ENCODE measurements at regions not wholly inside any gene's neighbourhood (a gene's known extent, or its start where the extent isn't known, plus 50 kb on each side); places are given as distances from the start of the nearest gene placed in this dataset.

DNA sequence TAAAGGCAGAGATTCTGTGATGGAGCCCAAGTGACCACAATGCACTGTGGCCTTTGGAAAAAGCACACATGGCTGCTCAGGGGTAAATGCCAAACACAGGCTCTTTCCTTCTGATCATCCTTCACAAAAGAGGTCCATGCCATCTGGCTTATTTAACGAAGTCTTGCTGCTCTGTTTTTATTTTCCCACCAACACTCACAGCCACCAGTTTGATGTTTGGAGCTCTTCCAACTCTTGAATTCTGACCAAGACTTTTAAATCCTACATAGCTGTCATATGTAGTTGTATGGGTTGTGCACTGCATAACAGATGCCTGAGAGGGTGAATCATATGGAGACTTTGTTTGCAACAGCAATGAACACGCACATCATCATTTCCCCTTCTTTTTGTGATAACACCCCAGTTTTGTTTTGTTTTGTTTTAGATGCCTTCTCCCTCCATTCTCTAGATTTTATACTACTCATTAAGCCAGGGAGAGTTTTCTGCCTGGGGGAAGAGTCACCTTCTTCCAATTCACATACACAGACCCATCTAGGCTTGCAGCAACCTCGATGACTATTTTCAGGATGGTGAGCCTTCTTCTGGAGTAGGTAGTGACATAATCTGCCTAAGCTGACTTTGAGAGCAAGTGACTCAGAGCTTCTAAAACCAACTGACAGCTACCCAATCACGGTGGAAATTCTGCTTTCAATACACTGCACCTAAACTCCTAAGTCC, 145.2 kb upstream of the WSCD2 start:
- no peak for DNase-seq

DNA sequence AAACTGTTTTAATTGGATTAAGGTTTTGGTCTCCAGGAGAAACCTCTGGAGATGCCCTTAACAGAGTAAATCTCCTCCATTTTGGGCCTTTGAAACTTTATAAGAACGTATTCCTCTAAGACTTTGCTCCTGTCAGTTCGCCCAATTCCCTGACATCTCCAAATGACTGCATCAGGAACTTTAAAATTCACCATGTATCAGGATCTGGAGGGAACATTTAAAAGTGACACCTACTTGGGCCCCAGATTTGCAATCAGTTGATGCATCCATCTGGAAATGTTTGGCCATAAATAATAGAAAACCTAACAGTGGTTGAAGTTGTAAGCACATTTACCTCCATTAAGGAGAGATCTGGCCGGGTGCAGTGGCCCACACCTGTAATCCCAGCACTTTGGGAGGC, 144.1 kb upstream of the WSCD2 start:
- DNase-seq, result no peak

- no peak for DNase-seq
These were observed 142.9 kb upstream of the WSCD2 start for GRCh38 chr12:107986183-107986582.

DNA sequence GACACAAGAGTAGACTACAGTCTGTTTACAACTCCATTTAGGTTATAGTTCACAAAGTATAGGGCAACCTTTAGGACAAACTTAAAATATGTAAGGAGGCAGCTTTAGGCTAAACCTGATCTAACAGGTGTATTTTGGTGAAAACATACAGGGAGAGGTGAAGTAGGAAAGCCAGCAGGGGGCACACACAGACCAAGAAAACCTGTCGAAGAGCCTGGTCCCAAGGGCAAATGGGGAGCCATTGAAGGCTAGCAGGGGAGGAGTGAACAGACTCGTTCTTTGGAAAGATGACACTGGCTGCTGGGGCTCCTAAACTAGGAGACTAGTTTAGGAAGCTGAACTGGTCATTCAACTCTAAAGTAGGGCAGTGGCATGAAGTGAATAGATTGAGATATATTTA, 138.8 kb upstream of the WSCD2 start:
- peak; percentile 29 for DNase-seq

GRCh38 chr12:107992029-107992428, 137.1 kb upstream of the WSCD2 start:
- DNase-seq, result no peak

DNA sequence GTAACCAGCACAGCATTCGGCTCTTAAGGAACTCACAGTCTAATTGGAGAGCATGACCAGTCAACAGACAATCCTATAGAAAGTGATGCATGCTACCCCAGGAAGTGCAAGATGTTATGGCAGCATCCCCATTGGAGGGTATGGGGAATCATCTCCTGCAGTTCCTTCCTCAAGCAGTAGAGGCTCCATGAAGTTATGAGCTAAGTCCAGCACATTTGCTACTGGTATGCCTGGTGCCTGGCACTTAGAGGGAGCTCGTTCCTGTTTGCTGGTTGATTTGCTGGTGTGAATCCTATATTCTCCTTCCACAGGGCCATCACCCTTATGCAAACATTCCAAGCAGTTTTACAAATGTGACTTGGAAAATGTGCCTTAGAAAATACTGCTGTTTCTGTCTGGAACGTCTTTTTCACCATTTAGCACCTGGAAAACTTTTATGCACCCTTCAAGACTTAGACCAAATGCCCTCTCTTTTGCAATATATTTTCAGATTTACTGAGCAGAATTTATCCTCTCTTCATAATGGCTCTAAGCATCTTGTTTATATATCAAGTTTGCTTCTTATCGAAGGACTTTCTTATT, 136.1 kb upstream of the WSCD2 start:
- DNase-seq, result peak; percentile 61

GRCh38 chr12:107998863-107999262, 130.2 kb upstream of the WSCD2 start:
- DNase-seq, result no peak

DNA sequence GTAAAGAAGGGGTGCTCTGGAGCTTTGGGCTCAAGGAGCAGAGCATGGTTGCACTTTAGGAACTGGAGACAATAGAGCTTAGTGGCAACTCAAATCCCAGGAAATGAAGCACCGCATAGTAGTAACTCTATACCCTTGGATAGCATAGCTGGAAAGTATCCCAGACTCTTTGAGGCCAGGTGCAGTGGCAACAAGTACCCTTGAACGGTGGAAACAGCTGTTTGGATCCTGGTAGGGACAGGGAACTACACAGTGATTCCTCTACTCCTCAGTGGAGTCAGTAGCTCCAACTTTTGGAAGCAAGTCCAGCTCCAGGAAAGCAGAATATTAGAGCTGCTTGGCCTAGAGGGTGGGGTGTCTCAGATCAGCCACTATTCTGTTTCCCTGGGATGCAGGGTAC, 129.0 kb upstream of the WSCD2 start:
- DNase-seq, result no peak

DNA sequence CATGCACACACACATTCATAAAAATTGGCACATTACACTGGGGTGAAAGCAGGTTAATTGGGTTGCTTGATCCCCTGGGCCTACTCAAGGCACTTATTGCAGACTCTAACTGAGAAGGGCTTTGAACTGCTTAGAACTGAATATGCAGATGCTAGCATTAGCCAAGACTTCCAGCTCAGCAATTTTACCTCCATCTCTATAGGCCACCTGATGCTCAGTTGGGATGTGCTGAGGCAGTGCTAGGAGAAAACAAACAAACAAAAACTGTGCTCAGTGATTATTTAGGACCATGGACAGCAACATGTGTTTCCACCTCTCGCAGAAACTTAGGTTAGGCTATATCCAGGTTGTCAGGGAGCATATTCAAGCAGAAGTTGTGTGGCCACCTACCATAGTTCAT, 124.8 kb upstream of the WSCD2 start:
- no peak for DNase-seq

DNA sequence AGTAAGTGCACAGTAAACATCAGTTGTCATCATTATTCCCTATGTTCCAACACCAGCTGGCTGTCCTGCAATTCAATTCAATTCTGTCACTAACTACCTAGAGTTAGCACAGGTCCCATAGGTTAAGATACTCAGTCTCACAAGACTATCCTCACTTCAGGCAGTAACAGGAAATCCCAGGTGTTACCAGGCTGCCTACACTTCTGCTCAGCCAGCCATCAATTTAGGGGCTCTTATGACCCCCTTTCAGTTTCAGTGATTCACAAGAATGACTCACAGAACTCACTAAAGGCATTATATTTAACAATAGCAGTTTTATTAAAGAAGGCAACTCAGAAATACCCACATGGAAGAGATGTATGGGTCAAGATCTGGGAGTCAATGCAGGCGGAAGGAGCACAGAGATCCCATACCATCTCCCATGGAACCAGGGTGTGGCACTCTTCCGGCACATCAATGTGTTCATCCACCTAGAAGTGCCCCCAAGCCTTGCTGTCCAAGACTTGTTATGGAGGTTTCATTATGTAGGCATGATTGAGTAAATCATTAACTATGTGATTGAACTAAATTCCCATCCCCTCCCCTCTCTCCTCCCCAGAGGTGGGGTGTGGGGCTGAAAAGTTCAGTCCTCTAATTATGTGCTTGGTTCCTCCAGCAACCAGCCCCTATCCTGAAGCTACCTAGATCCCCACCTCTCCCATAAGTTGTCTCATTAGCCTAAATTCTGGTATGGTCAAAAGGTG, 120.8 kb upstream of the WSCD2 start:
- no peak for DNase-seq

DNA sequence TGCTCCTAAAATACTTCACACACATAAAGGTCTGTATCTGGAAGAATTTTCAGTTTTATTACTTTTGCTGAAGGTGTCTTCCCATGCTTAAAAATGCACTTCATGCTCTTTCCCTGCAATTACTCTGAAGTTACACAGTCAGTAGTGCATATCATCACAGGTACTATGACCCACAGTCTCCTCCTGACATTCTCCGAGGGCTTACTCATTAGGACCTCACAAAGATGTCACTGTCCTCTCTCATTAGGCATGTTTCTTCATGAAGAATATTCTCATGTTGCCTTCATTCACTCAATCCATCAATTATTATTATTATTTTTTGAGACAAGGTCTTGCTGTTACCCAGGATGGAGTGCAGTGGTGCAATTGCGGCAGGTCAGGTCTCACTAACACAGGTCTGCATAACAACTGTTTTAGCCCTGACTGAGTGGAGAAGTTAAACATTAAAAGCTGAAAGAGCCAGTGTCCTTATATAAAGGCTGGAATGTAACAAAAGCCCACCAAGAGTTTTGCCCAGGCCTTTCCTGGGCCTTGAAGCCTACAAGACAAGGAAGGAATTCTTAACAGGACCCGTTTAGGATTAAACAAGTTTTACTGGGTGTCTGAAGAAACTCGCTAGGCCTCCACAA, 119.5 kb upstream of the WSCD2 start:
- no peak for DNase-seq

- DNase-seq, result no peak
These were observed 113.0 kb upstream of the WSCD2 start for GRCh38 chr12:108016022-108016564.

DNA sequence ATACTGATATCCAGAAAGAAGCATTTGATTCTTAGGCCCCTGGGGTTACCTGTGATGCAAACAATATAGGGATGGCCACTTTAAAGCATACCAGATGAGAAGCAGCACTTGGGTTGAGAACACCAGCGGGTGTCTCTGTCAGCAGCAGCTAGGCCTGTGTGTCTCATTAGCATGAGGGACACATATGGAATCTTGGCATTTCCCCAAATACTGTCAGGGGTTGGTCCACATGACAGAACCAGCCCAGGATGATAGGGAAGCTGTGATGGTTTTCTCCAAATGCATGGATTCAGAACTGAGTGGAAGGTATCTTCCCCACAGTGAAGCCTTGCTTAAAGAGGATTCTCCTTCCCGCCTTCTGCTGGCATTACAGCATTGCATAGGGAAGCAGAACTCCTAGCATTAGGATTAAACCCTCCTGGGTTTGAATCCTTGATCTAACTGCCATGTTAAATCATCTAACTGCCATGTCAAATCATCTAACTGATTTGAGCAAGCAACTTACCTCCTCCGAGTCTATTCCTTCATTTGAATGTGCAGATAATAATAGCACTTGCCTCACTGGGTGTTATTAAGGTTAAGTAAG, 111.5 kb upstream of the WSCD2 start:
- DNase-seq, result no peak

DNA sequence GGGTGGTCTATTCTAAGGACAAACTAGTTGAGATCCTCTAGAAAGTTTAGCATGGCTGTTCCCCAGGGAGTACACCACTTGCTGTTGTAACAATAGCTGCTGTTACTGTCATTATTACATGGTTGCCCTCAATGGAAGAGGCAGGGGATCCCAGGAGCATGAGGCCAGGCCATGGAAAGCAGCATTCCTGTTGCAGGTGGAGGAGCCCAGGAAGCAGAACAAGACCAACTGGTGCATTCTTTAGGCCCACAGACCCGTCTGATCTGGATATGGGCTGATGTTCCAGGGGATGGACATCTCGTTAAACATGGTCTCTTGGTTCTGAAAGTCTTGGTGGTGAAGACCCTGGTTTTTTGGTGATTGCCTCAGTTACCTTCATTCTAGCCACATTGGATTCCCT, 109.2 kb upstream of the WSCD2 start:
- DNase-seq, result no peak

GRCh38 chr12:108021141-108021540, 107.9 kb upstream of the WSCD2 start:
- no peak for DNase-seq

- DNase-seq, result no peak
These were observed 107.1 kb upstream of the WSCD2 start for GRCh38 chr12:108021949-108022522.

DNA sequence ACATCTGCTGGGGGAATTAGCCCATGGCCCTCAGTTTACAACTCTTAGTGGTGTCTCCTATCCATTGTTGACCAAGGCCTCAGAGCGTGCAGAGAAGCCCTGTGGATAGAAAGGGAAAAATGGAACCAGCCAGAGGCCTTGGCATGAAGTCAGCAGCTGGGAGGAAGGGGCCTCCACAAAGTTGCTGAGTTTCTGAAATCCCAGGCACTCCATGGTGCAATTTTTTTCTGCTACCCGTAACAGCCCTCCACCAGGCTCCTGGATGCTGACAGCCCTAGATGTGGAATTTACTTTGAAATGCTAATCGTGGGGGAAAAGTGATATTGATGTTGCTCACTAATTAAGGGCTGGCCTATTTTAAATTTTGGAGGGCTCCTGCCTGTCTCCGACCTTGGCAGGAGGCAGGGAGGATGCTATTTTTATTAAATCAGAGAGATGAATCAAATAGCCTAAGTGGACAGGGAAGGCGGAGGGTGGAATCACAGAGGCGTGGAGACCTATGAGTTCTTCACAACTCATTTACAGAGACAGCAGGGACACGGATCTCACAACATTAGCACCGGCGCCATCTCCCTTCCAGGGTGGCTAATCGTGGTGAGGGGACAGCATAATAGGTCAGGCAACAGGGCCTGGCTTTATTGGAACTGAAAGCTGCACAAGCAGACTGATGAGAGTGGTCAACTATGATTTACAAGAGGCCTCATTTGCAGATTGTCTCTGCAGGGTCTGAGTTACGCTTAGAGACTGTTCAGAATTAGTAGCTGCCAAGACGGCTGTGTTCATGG, 99.8 kb upstream of the WSCD2 start:
- no peak for DNase-seq

GRCh38 chr12:108033090-108033489, 96.0 kb upstream of the WSCD2 start:
- no peak for DNase-seq

DNA sequence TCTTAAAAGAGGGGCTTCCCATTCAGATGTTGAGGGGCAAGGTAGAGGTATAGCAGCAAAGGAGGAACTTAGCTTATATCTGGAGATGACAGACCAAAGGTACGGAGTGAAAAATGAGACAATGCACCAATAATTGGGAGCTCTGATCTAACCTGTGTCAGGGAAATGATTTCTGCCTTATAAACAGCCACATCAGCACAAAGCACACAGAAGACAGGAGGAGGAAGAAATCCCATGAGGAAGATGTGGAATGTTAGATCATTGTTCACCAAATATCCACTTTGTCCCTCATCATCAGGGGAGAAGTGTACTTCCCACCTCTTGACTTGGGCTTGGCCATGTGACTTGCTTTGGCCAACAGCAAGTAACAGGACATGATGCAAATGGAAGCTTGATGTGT, 93.7 kb upstream of the WSCD2 start:
- DNase-seq, result no peak

DNA sequence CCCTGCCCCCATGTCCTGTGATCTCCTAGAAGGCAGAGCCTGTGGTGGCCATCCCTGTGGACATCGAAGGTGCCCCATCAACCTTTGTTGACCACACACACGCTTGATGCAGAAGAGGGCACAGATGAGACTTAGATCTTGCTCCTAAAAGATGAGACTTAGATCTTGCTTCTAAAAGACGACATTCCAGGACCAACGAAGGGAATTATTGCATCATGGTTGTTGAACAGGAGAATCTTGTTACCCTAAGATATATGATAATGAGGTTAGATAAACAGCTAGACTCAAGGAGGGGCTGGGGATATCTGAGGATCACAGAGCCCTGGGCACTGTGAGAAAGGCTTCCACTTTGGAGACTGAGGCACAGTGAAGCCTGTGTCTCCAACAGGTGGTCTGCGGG, 91.1 kb upstream of the WSCD2 start:
- no peak for DNase-seq

DNA sequence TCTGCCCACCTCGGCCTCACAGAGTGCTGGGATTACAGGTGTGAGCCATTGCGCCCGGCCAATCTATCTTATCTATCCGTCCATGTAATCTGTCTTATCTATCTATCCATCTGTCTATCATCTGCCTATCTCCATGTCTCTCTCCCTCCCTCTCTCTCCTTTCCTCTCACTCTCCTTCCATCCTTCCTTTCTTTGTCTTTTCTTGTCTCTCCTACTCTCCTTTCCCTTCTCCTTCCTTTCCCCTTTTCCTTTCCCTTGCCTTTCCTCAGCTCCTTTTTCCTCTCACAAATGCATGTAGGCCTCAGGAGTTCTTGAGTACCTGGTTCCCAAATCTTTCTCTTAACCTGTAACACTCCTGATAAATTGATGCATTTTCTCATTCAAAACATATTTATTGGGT, 89.3 kb upstream of the WSCD2 start:
- DNase-seq, result no peak

- DNase-seq, result no peak
These were observed 88.1 kb upstream of the WSCD2 start for GRCh38 chr12:108040947-108041346.

All from NCI-H526 treated with DMSO at 0.1 percent for 48 hours (cell line).